Esophagus squamous epithelium (tissue), 5 donors: ENCODE measurements at regions not wholly inside any gene's neighbourhood (a gene's known extent, or its start where the extent isn't known, plus 50 kb on each side); places are given as distances from the start of the nearest gene placed in this dataset.

Experiments
- DNase-seq: peaks from one replicate; lab custom pipeline; 2025; lab: John Stamatoyannopoulos, UW
- H3K27ac ChIP-seq, 4 donors: fragments of 200-600 bp; sonication (generic); one replicate each; pipeline ENCODE4 v1.5.1; 2016 to 2019; ENCODE audit warnings: mild to moderate bottlenecking in 1 of 4
- H3K27me3 ChIP-seq, 4 donors: fragments of 200-600 bp; sonication (generic); 1 replicate in 3 of 4; 2 replicates in 1 of 4; pipeline versions ENCODE4 v1.5.1 to v1.6.0; 2017 to 2021; ENCODE audit warnings: antibody characterized with exemption in 1 of 4
- H3K36me3 ChIP-seq, 3 donors: fragments of 200-600 bp; sonication (generic); one replicate each; pipeline ENCODE4 v1.5.1; 2016 to 2019
- H3K4me1 ChIP-seq, 3 donors: fragments of 200-600 bp; sonication (generic); one replicate each; pipeline ENCODE4 v1.5.1; 2017 to 2019
- H3K4me3 ChIP-seq, 4 donors: fragments of 200-600 bp; sonication (generic); 1 replicate in 3 of 4; 2 replicates in 1 of 4; pipeline ENCODE4 v1.5.1; 2016 to 2019; ENCODE audit warnings: mild to moderate bottlenecking in 2 of 4, moderate library complexity in 1 of 4
- H3K9me3 ChIP-seq, 3 donors: fragments of 200-600 bp; sonication (generic); one replicate each; pipeline ENCODE4 v1.5.1; 2016 to 2019
- POLR2A ChIP-seq, 4 donors: fragments of 450-650 bp; IDR thresholded peaks; one replicate each; pipeline ENCODE4 v1.6.1; 2017; ENCODE audit warnings: antibody characterized with exemption in 4 of 4, mild to moderate bottlenecking in 4 of 4, moderate library complexity in 3 of 4
- WGBS, 2 donors: methylation state at CpG; one replicate each; pipeline ENCODE4 v1.1.5; 2018; 5-methylcytosine and 5-hydroxymethylcytosine counted together
- intact Hi-C: fragments of 100-400 bp; cut with DNase I; formaldehyde crosslinking; loops from one replicate; pipeline ENCODE4 v1.15.0; 2022
- TF ChIP-seq, protein P1 (sequence below), 6 experiments: fragments of 450-650 bp in 4 of 6; fragments of 200-600 bp in 2 of 6; sonication (generic) in 2 of 6; IDR thresholded peaks; one replicate each; pipeline ENCODE4 v1.5.1; 2016 to 2019; ENCODE audit warnings: antibody characterized with exemption in 6 of 6, mild to moderate bottlenecking in 4 of 6, moderate library complexity in 4 of 6
- donor health status: DM: yes; HTN: yes; CAD: no.

DNA sequence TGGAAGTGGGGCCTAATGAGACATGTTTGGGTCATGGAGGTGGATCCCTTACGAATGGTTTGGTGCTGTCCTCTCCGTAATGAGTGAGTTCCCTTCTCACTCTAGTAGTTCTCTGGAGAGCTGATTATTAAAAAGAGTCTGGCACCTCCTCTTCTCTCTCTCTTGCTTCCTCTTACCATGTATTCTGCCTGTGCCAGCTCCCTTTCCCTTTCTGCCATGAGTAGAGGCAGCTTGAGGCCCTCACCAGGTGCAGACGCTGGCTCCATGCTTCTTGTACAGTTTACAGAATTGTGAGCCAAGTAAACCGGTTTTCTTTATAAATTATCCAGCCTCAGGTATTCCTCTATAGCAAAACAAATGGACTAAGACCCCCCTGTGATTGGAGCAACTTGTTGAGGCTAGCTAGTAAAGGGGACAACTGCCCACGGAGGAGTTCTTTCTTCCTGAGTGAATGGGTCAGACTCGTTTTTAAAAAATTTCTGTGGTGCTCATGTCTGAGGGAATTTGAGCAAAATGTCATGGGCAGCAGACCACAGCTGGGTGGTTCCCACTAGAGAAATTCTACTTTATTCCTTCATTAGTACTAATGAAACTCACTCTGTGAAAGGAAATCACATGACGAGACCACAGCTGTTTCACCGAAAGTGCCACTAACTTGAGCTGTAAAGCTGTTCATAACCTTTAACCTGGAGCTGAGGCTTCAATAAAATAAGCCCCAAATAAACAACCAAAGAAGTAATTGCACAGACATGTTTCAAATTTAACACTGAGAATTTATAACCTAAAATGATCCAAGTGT, 210.0 kb downstream of the NFKBIZ start:
- H3K36me3 ChIP-seq, result no peaks in the 10 kb centered on the region
- no peak overlapping the region for H3K4me3 ChIP-seq
- no peaks in the 10 kb centered on the region for H3K9me3 ChIP-seq
- intact Hi-C loops, result no loop called here
- no peak overlapping the region for H3K27ac ChIP-seq
- H3K27me3 ChIP-seq, result no peaks in the 10 kb centered on the region
- peaks cover 0 to 5% (median 0%) of the 10 kb centered on the region in 3 donors for H3K4me1 ChIP-seq
- no peak for TF ChIP-seq POLR2A (IDR thresholded peaks at IDR 0.05)
- TF ChIP-seq, protein P1, sequence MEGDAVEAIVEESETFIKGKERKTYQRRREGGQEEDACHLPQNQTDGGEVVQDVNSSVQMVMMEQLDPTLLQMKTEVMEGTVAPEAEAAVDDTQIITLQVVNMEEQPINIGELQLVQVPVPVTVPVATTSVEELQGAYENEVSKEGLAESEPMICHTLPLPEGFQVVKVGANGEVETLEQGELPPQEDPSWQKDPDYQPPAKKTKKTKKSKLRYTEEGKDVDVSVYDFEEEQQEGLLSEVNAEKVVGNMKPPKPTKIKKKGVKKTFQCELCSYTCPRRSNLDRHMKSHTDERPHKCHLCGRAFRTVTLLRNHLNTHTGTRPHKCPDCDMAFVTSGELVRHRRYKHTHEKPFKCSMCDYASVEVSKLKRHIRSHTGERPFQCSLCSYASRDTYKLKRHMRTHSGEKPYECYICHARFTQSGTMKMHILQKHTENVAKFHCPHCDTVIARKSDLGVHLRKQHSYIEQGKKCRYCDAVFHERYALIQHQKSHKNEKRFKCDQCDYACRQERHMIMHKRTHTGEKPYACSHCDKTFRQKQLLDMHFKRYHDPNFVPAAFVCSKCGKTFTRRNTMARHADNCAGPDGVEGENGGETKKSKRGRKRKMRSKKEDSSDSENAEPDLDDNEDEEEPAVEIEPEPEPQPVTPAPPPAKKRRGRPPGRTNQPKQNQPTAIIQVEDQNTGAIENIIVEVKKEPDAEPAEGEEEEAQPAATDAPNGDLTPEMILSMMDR (IDR thresholded peaks at IDR 0.05), result no peak
- 69 to 76% methylated on average over 8 of the region's 8 CpGs for WGBS, 2 donors
- DNase-seq, result no peak

DNA sequence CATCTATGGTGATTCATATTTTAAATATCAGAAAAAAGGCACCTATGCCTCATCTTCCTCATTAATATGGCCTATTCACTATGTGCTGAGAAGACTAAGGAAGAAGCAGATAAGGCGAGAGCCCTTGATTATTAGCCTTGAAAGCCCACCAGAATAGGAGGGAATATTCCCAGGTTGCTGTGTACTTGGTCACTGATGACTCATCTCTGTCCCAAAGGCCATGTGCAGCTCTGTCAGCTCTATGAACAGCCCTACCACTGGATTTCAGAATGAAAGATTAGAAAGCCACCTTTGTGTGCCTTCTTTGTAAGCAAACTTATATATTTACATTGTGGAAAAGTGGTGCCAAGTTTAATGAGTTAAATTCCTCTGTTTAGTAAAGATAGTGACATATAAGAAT, 211.5 kb downstream of the NFKBIZ start:
- intact Hi-C loops, result no loop called here

DNA sequence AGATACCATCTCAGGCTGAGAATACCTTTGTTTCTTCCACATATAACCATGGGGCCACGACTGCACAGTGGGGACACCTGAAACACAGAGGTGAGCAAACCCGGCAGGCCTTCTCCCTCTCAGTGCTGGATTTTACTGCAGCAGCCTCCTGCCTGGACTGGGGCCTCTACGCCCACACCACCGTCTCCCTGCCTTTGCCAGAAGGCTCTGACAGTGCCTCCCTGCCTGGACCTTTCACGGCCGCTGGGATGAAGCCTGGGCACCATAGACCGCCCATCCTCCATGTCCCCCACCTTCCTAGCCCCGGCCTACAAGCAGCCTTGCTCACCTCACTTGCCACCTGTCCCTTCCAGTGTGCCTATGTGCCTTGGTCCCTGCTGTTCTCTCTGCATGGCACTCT, 214.3 kb downstream of the NFKBIZ start:
- no peak for DNase-seq
- H3K27ac ChIP-seq, result no peak overlapping the region
- no peak overlapping the region for H3K4me3 ChIP-seq
- no peaks in the 10 kb centered on the region for H3K36me3 ChIP-seq
- 84 to 90% methylated on average over 7 to 8 of the region's 8 CpGs for WGBS, 2 donors
- H3K4me1 ChIP-seq, result no peaks in the 10 kb centered on the region
- TF ChIP-seq POLR2A (IDR thresholded peaks at IDR 0.05), result no peak
- TF ChIP-seq, protein P1 (IDR thresholded peaks at IDR 0.05), result no peak
- H3K27me3 ChIP-seq, result no peaks in the 10 kb centered on the region
- intact Hi-C loops, result no loop called here
- H3K9me3 ChIP-seq, result no peaks in the 10 kb centered on the region

More for the DNA sequence above, 211.5 kb downstream of the NFKBIZ start:
- no peak for DNase-seq
- no peaks in the 10 kb centered on the region for H3K36me3 ChIP-seq
- no peaks in the 10 kb centered on the region for H3K9me3 ChIP-seq
- no peaks in the 10 kb centered on the region for H3K4me1 ChIP-seq
- H3K27me3 ChIP-seq, result no peaks in the 10 kb centered on the region
- no peak overlapping the region for H3K4me3 ChIP-seq
- 86 to 88% methylated on average over 1 of the region's 1 CpG for WGBS, 2 donors
- no peak for TF ChIP-seq POLR2A (IDR thresholded peaks at IDR 0.05)
- TF ChIP-seq, protein P1 (IDR thresholded peaks at IDR 0.05), result no peak
- no peak overlapping the region for H3K27ac ChIP-seq

DNA sequence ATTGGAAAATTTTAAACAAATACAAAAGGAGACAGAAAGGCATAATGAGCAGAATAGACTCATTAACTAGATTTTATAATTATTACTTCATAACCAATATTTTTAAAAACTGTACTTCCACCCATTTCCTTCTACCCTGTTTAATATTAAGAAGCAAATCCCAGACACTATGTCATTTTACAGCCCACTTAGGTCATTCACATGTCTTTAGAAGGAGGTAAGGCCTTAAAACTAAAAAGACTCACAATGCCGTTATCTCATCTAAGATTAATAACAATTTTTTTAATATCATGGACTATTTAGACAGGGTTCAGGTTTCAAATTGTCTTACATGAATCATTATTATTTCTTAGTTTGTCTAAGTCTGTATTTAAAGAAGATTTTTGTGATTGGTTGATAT, 217.2 kb downstream of the NFKBIZ start:
- H3K9me3 ChIP-seq, result no peaks in the 10 kb centered on the region
- no peak for DNase-seq
- no peaks in the 10 kb centered on the region for H3K36me3 ChIP-seq
- 96 to 100% methylated on average over 1 of the region's 1 CpG for WGBS, 2 donors
- no peak overlapping the region for H3K4me3 ChIP-seq
- no peak overlapping the region for H3K27ac ChIP-seq
- TF ChIP-seq, protein P1 (IDR thresholded peaks at IDR 0.05), result no peak
- no peak for TF ChIP-seq POLR2A (IDR thresholded peaks at IDR 0.05)
- H3K4me1 ChIP-seq, result no peaks in the 10 kb centered on the region
- H3K27me3 ChIP-seq, result no peaks in the 10 kb centered on the region
- intact Hi-C loops, result no loop called here

DNA sequence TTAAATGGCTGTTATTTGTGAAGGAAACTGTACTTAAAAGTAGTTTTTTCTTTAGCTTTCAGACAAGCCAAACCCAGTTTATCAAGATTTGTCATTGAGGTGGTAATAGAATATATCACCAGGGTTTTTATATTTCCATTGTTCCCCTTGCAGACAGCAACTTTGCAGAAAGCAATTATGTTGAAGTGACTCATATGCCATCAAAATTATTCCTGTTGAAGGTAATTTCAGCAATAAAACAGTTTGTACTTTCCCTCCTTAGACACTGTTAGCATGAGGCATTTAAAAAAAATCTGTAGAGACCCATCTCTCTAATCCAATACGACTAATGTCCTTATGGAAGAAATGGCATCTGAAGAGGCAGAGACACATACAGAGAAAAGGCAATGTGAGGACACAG, 219.0 kb downstream of the NFKBIZ start:
- intact Hi-C loops, result no loop called here
- Histone ChIP-seq H3K4me1 (no peaks in the 10 kb centered on the region), H3K27ac (no peak overlapping the region), H3K9me3 (no peaks in the 10 kb centered on the region), H3K27me3 (no peaks in the 10 kb centered on the region), H3K36me3 (no peaks in the 10 kb centered on the region), H3K4me3 (no peak overlapping the region)
- 44 to 50% methylated on average over 1 of the region's 1 CpG for WGBS, 2 donors
- TF ChIP-seq, protein P1 (IDR thresholded peaks at IDR 0.05), result no peak
- no peak for TF ChIP-seq POLR2A (IDR thresholded peaks at IDR 0.05)
- no peak for DNase-seq
